ENCODE measurements at regions not wholly inside any gene's neighbourhood (a gene's known extent, or its start where the extent isn't known, plus 50 kb on each side); places are given as distances from the start of the nearest gene placed in this dataset.

- TF ChIP-seq CTCF (IDR thresholded peaks at IDR 0.05; ENCODE audit: low read depth, low read length) (peak; percentile 51), EZH2phosphoT487 (IDR thresholded peaks at IDR 0.05; ENCODE audit: low read depth) (no peak)
Measured at GRCh38 chr2:128531856-128532255, 213.2 kb upstream of the HS6ST1 start.
